ENCODE measurements at regions not wholly inside any gene's neighbourhood (a gene's known extent, or its start where the extent isn't known, plus 50 kb on each side); places are given as distances from the start of the nearest gene placed in this dataset.

DNA sequence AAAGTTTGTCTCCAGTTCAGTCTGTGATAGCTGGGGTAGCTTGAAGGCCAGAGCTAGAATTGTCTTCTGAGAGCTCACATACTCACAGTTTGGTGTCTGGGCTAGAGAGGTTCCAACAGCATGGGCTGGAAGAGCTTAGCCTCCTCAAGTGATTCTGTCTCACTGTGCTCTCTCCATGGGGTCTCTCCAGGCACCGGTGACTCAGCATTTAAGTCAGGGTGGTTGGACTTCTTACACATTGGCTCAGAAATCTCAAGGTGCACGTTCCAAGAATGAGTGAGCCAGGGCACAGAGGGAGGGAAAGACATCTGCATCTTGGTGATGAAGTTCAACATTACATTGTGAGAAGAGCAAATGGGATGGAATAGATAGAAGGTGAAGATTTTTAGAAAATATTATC is 207.3 kb upstream of the DDX18 start:
- TF ChIP-seq, protein P1, sequence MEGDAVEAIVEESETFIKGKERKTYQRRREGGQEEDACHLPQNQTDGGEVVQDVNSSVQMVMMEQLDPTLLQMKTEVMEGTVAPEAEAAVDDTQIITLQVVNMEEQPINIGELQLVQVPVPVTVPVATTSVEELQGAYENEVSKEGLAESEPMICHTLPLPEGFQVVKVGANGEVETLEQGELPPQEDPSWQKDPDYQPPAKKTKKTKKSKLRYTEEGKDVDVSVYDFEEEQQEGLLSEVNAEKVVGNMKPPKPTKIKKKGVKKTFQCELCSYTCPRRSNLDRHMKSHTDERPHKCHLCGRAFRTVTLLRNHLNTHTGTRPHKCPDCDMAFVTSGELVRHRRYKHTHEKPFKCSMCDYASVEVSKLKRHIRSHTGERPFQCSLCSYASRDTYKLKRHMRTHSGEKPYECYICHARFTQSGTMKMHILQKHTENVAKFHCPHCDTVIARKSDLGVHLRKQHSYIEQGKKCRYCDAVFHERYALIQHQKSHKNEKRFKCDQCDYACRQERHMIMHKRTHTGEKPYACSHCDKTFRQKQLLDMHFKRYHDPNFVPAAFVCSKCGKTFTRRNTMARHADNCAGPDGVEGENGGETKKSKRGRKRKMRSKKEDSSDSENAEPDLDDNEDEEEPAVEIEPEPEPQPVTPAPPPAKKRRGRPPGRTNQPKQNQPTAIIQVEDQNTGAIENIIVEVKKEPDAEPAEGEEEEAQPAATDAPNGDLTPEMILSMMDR (IDR thresholded peaks at IDR 0.05), result no peak
- TF ChIP-seq POLR2A (IDR thresholded peaks at IDR 0.05), result no peak
